ENCODE measurements at regions not wholly inside any gene's neighbourhood (a gene's known extent, or its start where the extent isn't known, plus 50 kb on each side); places are given as distances from the start of the nearest gene placed in this dataset.
A peak's percentile ranks its signal among the peaks of the same experiment; 100 is the strongest.

- Mint-ChIP-seq H3K4me1 (peaks cover 0 to 4% of the 10 kb centered on the region in 2 donors), H3K27ac (no peak overlapping the region), H3K4me3 (no peak overlapping the region), H3K27me3 (ENCODE audit: low read depth in 3 of 3) (peaks cover 0 to 19% (median 2%) of the 10 kb centered on the region in 3 donors), H3K9me3 (peaks cover 0 to 2% (median 0%) of the 10 kb centered on the region in 6 donors), H3K36me3 (no peaks in the 10 kb centered on the region)
- no peak for DNase-seq
Measured at GRCh38 chr12:66879409-66879808, 200.5 kb upstream of the GRIP1 start.

GRCh38 chr12:66881386-66881785 is 202.5 kb upstream of the GRIP1 start:
- H3K4me3 Mint-ChIP-seq: no peak overlapping the region
- H3K27ac Mint-ChIP-seq: no peak overlapping the region
- DNase-seq: no peak
- no peaks in the 10 kb centered on the region for H3K36me3 Mint-ChIP-seq
- H3K27me3 Mint-ChIP-seq (ENCODE audit: low read depth in 3 of 3): peaks cover 1 to 22% (median 2%) of the 10 kb centered on the region in 3 donors
- H3K9me3 Mint-ChIP-seq: peaks cover 0 to 2% (median 0%) of the 10 kb centered on the region in 6 donors
- no peaks in the 10 kb centered on the region for H3K4me1 Mint-ChIP-seq

- H3K4me1 Mint-ChIP-seq: no peaks in the 10 kb centered on the region
- H3K9me3 Mint-ChIP-seq: peaks cover 0 to 2% (median 0%) of the 10 kb centered on the region in 6 donors
- no peaks in the 10 kb centered on the region for H3K36me3 Mint-ChIP-seq
- H3K27ac Mint-ChIP-seq: no peak overlapping the region
- no peak overlapping the region for H3K4me3 Mint-ChIP-seq
- DNase-seq: no peak
- peaks cover 0 to 19% (median 1%) of the 10 kb centered on the region in 3 donors for H3K27me3 Mint-ChIP-seq (ENCODE audit: low read depth in 3 of 3)
Measured at GRCh38 chr12:66884091-66884490, 205.2 kb upstream of the GRIP1 start.

GRCh38 chr12:66885115-66885875 is 206.4 kb upstream of the GRIP1 start:
- Mint-ChIP-seq H3K27me3 (ENCODE audit: low read depth in 3 of 3) (peaks cover 0 to 12% (median 1%) of the 10 kb centered on the region in 3 donors), H3K4me1 (no peaks in the 10 kb centered on the region)

GRCh38 chr12:66896797-66897196 is 217.9 kb upstream of the GRIP1 start:
- DNase-seq: no peak
- Mint-ChIP-seq H3K4me1 (peaks cover 18 to 22% of the 10 kb centered on the region in 2 donors), H3K4me3 (no peak overlapping the region), H3K27me3 (ENCODE audit: low read depth in 3 of 3) (peaks cover 0 to 5% (median 0%) of the 10 kb centered on the region in 3 donors), H3K27ac (no peak overlapping the region), H3K36me3 (peaks cover 0 to 6% (median 0%) of the 10 kb centered on the region in 3 donors), H3K9me3 (no peaks in the 10 kb centered on the region)

More at GRCh38 chr12:66885115-66885875, 206.4 kb upstream of the GRIP1 start:
- no peak for DNase-seq
- no peaks in the 10 kb centered on the region for H3K36me3 Mint-ChIP-seq
- H3K27ac Mint-ChIP-seq: no peak overlapping the region
- H3K9me3 Mint-ChIP-seq: peaks cover 0 to 2% (median 0%) of the 10 kb centered on the region in 6 donors
- no peak overlapping the region for H3K4me3 Mint-ChIP-seq

GRCh38 chr12:66898700-66899469 is 220.0 kb upstream of the GRIP1 start:
- Mint-ChIP-seq H3K4me3 (no peak overlapping the region), H3K9me3 (no peaks in the 10 kb centered on the region), H3K36me3 (peaks cover 0 to 5% (median 0%) of the 10 kb centered on the region in 3 donors), H3K27ac (peak overlapping the region in 1 of 6 donors; percentile 52), H3K27me3 (ENCODE audit: low read depth in 3 of 3) (peaks cover 0 to 3% (median 0%) of the 10 kb centered on the region in 3 donors), H3K4me1 (peaks cover 21 to 28% of the 10 kb centered on the region in 2 donors)
- no peak for DNase-seq

- no peak overlapping the region for H3K4me3 Mint-ChIP-seq
- no peaks in the 10 kb centered on the region for H3K27me3 Mint-ChIP-seq (ENCODE audit: low read depth in 3 of 3)
- peaks cover 21 to 28% of the 10 kb centered on the region in 2 donors for H3K4me1 Mint-ChIP-seq
- H3K9me3 Mint-ChIP-seq: no peaks in the 10 kb centered on the region
- H3K27ac Mint-ChIP-seq: peak overlapping the region in 1 of 6 donors; percentile 65
- DNase-seq: no peak
- no peaks in the 10 kb centered on the region for H3K36me3 Mint-ChIP-seq
Measured at GRCh38 chr12:66899588-66899987, 220.7 kb upstream of the GRIP1 start.

GRCh38 chr12:66900616-66901015 is 221.7 kb upstream of the GRIP1 start:
- Mint-ChIP-seq H3K9me3 (no peaks in the 10 kb centered on the region), H3K27me3 (ENCODE audit: low read depth in 3 of 3) (no peaks in the 10 kb centered on the region), H3K36me3 (no peaks in the 10 kb centered on the region), H3K27ac (peak overlapping the region in 3 of 6 donors; percentile 62 to 86 (median 82)), H3K4me3 (peak overlapping the region in 4 of 5 donors; percentile 46 to 72 (median 61)), H3K4me1 (peaks cover 21 to 28% of the 10 kb centered on the region in 2 donors)
- no peak for DNase-seq

GRCh38 chr12:66901138-66901932 is 222.5 kb upstream of the GRIP1 start:
- Mint-ChIP-seq H3K27me3 (ENCODE audit: low read depth in 3 of 3) (no peaks in the 10 kb centered on the region), H3K4me1 (peaks cover 21 to 28% of the 10 kb centered on the region in 2 donors), H3K4me3 (peak overlapping the region; percentile 46 to 72 (median 58)), H3K36me3 (no peaks in the 10 kb centered on the region), H3K27ac (peak overlapping the region in 4 of 6 donors; percentile 62 to 86 (median 76)), H3K9me3 (no peaks in the 10 kb centered on the region)
- DNase-seq: peak in 2 of 3 donors; percentile 4 to 9

- no peaks in the 10 kb centered on the region for H3K9me3 Mint-ChIP-seq
- no peak for DNase-seq
- no peaks in the 10 kb centered on the region for H3K36me3 Mint-ChIP-seq
- H3K27me3 Mint-ChIP-seq (ENCODE audit: low read depth in 3 of 3): no peaks in the 10 kb centered on the region
- peak overlapping the region in 1 of 6 donors; percentile 62 for H3K27ac Mint-ChIP-seq
- no peak overlapping the region for H3K4me3 Mint-ChIP-seq
- H3K4me1 Mint-ChIP-seq: peaks cover 21 to 28% of the 10 kb centered on the region in 2 donors
Measured at GRCh38 chr12:66902020-66902419, 223.1 kb upstream of the GRIP1 start.

- DNase-seq: no peak
- Mint-ChIP-seq H3K27ac (no peak overlapping the region), H3K9me3 (no peaks in the 10 kb centered on the region), H3K27me3 (ENCODE audit: low read depth in 3 of 3) (no peaks in the 10 kb centered on the region), H3K36me3 (no peaks in the 10 kb centered on the region), H3K4me1 (peaks cover 21 to 28% of the 10 kb centered on the region in 2 donors), H3K4me3 (no peak overlapping the region)
Measured at GRCh38 chr12:66903782-66904396, 225.0 kb upstream of the GRIP1 start.

GRCh38 chr12:66905201-66905600 is 226.3 kb upstream of the GRIP1 start:
- H3K36me3 Mint-ChIP-seq: no peaks in the 10 kb centered on the region
- H3K4me1 Mint-ChIP-seq: peaks cover 18 to 28% of the 10 kb centered on the region in 2 donors
- H3K9me3 Mint-ChIP-seq: no peaks in the 10 kb centered on the region
- H3K27ac Mint-ChIP-seq: no peak overlapping the region
- H3K4me3 Mint-ChIP-seq: no peak overlapping the region
- H3K27me3 Mint-ChIP-seq (ENCODE audit: low read depth in 3 of 3): no peaks in the 10 kb centered on the region
- DNase-seq: no peak

- Mint-ChIP-seq H3K4me1 (peaks cover 3 to 12% of the 10 kb centered on the region in 2 donors), H3K36me3 (no peaks in the 10 kb centered on the region), H3K9me3 (no peaks in the 10 kb centered on the region), H3K27ac (no peak overlapping the region), H3K27me3 (ENCODE audit: low read depth in 3 of 3) (no peaks in the 10 kb centered on the region), H3K4me3 (peak overlapping the region in 1 of 5 donors; percentile 30)
- peak in 1 of 3 donors; percentile 1 for DNase-seq
Measured at GRCh38 chr12:66910366-66910974, 231.6 kb upstream of the GRIP1 start.
